Epithelial cell of esophagus (primary cell): ENCODE measurements at regions not wholly inside any gene's neighbourhood (a gene's known extent, or its start where the extent isn't known, plus 50 kb on each side); places are given as distances from the start of the nearest gene placed in this dataset.
"Not testable (repeated sequence)": the region's sequence is repeated elsewhere in the genome, so short reads cannot be mapped to it uniquely, and the experiment has no call there.

Experiments
- DNase-seq: peaks from one replicate; pipeline ENCODE4 v3.0.0; 2010; ENCODE audit warnings: low read depth
- H3K4me3 ChIP-seq: 2 replicates; pipeline ENCODE4 v1.5.1; 2011; ENCODE audit warnings: mild to moderate bottlenecking, low read length, control low read depth
- CTCF ChIP-seq: IDR thresholded peaks from 2 replicates; pipeline ENCODE4 v1.5.1; 2011; ENCODE audit warnings: low read depth, mild to moderate bottlenecking, low read length, control low read depth, inconsistent platforms; ENCODE audit not compliant: insufficient read depth; ENCODE audit errors: missing control alignments

- DNase-seq, result no peak
- no peak overlapping the region for H3K4me3 ChIP-seq
- no peak for TF ChIP-seq CTCF
Measured at GRCh38 chrX:39426101-39426500, 624.8 kb downstream of the MID1IP1 start.

GRCh38 chrX:39427492-39427891, 626.2 kb downstream of the MID1IP1 start:
- no peak overlapping the region for H3K4me3 ChIP-seq
- TF ChIP-seq CTCF, result no peak
- DNase-seq, result no peak

- H3K4me3 ChIP-seq, result no peak overlapping the region
- DNase-seq, result peak; percentile 40
- TF ChIP-seq CTCF, result no peak
Measured at GRCh38 chrX:39427906-39428305, 626.6 kb downstream of the MID1IP1 start.

GRCh38 chrX:39430551-39430950, 629.3 kb downstream of the MID1IP1 start:
- no peak for DNase-seq
- TF ChIP-seq CTCF, result no peak
- no peak overlapping the region for H3K4me3 ChIP-seq

GRCh38 chrX:39431893-39432292, 630.6 kb downstream of the MID1IP1 start:
- TF ChIP-seq CTCF, result no peak
- DNase-seq, result no peak
- no peak overlapping the region for H3K4me3 ChIP-seq

- not testable (repeated sequence) for H3K4me3 ChIP-seq, DNase-seq
Measured at GRCh38 chrX:39434671-39435070, 633.4 kb downstream of the MID1IP1 start.

GRCh38 chrX:39436538-39436937, 635.3 kb downstream of the MID1IP1 start:
- DNase-seq, result not testable (repeated sequence)

GRCh38 chrX:39437670-39438441, 636.6 kb downstream of the MID1IP1 start:
- no peak for DNase-seq
- TF ChIP-seq CTCF, result no peak
- H3K4me3 ChIP-seq, result no peak overlapping the region

More at GRCh38 chrX:39436538-39436937, 635.3 kb downstream of the MID1IP1 start:
- not testable (repeated sequence) for H3K4me3 ChIP-seq
